HepG2 (cell line): ENCODE measurements at regions not wholly inside any gene's neighbourhood (a gene's known extent, or its start where the extent isn't known, plus 50 kb on each side); places are given as distances from the start of the nearest gene placed in this dataset.

ENCODE experiments used
- ATF7-NPFF ChIP-seq: sonication (generic); formaldehyde crosslinking; IDR thresholded peaks from 2 replicates; pipeline ENCODE4 v1.8.1; 2023; ENCODE audit warnings: mild to moderate bottlenecking, low read depth, missing genetic modification reagents, moderate library complexity
- EHMT2 ChIP-seq: fragments of 200-600 bp; sonication (generic); IDR thresholded peaks from 2 replicates; pipeline ENCODE4 v1.7.0; 2017; ENCODE audit warnings: antibody characterized with exemption, low read depth, low read length, borderline replicate concordance
- HNF1B ChIP-seq: sonication (generic); formaldehyde crosslinking; IDR thresholded peaks from 2 replicates; pipeline ENCODE4 v1.5.1; 2020; ENCODE audit warnings: mild to moderate bottlenecking, moderate library complexity, missing genetic modification reagents
- KDM6A ChIP-seq: IDR thresholded peaks from 2 replicates; pipeline ENCODE4 v1.6.1; 2016; ENCODE audit warnings: low read depth
- MAX ChIP-seq: IDR thresholded peaks from 2 replicates; pipeline ENCODE4 v1.6.1; 2012; ENCODE audit warnings: inconsistent platforms
- YEATS4 ChIP-seq: sonication (generic); formaldehyde crosslinking; IDR thresholded peaks from 2 replicates; pipeline ENCODE4 v1.4.0; 2020; ENCODE audit warnings: missing genetic modification reagents, borderline replicate concordance
- ZNF143 ChIP-seq: sonication (generic); formaldehyde crosslinking; IDR thresholded peaks from 2 replicates; pipeline ENCODE4 v1.4.0; 2020; ENCODE audit warnings: missing genetic modification reagents
- TF ChIP-seq, protein P1 (sequence below): sonication (generic); formaldehyde crosslinking; IDR thresholded peaks from 2 replicates; pipeline ENCODE4 v1.5.1; 2020; ENCODE audit warnings: mild to moderate bottlenecking, missing genetic modification reagents, moderate library complexity
- TF ChIP-seq, protein P2 (sequence below): IDR thresholded peaks from 2 replicates; pipeline ENCODE4 v1.6.1; 2016; ENCODE audit warnings: low read depth, control low read depth

GRCh38 chr9:26261503-26262330, 583.5 kb upstream of the TUSC1 start (continued):
- no peak for TF ChIP-seq ATF7-NPFF (CRISPR knock-in tag)
- TF ChIP-seq YEATS4 (CRISPR knock-in tag): no peak
- no peak for TF ChIP-seq EHMT2
- TF ChIP-seq, protein P1, sequence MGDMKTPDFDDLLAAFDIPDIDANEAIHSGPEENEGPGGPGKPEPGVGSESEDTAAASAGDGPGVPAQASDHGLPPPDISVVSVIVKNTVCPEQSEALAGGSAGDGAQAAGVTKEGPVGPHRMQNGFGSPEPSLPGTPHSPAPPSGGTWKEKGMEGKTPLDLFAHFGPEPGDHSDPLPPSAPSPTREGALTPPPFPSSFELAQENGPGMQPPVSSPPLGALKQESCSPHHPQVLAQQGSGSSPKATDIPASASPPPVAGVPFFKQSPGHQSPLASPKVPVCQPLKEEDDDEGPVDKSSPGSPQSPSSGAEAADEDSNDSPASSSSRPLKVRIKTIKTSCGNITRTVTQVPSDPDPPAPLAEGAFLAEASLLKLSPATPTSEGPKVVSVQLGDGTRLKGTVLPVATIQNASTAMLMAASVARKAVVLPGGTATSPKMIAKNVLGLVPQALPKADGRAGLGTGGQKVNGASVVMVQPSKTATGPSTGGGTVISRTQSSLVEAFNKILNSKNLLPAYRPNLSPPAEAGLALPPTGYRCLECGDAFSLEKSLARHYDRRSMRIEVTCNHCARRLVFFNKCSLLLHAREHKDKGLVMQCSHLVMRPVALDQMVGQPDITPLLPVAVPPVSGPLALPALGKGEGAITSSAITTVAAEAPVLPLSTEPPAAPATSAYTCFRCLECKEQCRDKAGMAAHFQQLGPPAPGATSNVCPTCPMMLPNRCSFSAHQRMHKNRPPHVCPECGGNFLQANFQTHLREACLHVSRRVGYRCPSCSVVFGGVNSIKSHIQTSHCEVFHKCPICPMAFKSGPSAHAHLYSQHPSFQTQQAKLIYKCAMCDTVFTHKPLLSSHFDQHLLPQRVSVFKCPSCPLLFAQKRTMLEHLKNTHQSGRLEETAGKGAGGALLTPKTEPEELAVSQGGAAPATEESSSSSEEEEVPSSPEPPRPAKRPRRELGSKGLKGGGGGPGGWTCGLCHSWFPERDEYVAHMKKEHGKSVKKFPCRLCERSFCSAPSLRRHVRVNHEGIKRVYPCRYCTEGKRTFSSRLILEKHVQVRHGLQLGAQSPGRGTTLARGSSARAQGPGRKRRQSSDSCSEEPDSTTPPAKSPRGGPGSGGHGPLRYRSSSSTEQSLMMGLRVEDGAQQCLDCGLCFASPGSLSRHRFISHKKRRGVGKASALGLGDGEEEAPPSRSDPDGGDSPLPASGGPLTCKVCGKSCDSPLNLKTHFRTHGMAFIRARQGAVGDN (CRISPR knock-in tag): no peak
- no peak for TF ChIP-seq ZNF143 (CRISPR knock-in tag)
- TF ChIP-seq KDM6A: no peak
- TF ChIP-seq, protein P2, sequence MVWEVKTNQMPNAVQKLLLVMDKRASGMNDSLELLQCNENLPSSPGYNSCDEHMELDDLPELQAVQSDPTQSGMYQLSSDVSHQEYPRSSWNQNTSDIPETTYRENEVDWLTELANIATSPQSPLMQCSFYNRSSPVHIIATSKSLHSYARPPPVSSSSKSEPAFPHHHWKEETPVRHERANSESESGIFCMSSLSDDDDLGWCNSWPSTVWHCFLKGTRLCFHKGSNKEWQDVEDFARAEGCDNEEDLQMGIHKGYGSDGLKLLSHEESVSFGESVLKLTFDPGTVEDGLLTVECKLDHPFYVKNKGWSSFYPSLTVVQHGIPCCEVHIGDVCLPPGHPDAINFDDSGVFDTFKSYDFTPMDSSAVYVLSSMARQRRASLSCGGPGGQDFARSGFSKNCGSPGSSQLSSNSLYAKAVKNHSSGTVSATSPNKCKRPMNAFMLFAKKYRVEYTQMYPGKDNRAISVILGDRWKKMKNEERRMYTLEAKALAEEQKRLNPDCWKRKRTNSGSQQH (CRISPR knock-in tag): no peak
- TF ChIP-seq MAX: no peak
- TF ChIP-seq HNF1B (CRISPR knock-in tag): no peak
